GM19025 (cell line): ENCODE measurements at regions not wholly inside any gene's neighbourhood (a gene's known extent, or its start where the extent isn't known, plus 50 kb on each side); places are given as distances from the start of the nearest gene placed in this dataset.

Source experiments
- ATAC-seq: cut with Tn5 transposase; IDR thresholded peaks from one replicate; pipeline ENCODE4 v1.9.1; 2021; ENCODE audit warnings: mild to moderate bottlenecking, low read depth, moderate library complexity; ENCODE audit not compliant: unreplicated experiment

DNA sequence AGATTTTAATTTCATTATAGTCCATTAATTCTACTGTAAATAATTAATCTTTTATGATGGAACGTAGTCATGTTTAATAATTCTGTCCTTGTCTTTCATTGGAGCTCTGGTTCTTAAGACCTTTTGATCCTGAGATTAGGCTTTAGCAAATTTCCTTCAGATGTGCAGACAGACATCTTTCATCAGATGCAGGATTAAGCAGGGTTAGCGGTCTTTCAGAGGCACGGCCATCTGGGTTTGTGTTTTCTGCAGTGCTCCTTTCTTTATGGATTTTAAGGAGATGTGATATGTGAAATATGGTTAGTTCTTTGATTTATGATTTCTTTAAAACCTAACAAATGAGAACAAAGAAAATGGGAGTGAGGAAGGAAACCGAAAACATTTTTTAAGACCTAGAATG, 643.9 kb upstream of the SGCG start:
- no peak for ATAC-seq

DNA sequence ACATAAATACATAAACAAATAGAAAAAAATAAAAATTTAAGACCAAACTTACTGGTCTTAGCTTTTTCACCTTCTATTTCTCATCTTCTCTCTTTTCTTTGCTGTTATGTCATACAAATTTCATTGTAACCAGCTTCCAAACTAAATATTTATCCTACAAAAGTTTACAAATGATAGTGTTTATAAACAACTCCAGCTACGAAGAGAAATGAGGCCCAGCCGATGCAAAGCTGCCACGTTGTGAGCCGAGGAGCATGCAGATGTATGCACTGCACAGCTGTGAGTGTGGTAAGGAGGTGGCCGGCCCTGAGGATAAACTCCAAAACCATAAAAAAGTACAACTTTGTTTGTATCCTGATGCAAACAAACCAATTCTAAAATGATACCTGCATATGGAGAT, 642.4 kb upstream of the SGCG start:
- ATAC-seq = no peak

DNA sequence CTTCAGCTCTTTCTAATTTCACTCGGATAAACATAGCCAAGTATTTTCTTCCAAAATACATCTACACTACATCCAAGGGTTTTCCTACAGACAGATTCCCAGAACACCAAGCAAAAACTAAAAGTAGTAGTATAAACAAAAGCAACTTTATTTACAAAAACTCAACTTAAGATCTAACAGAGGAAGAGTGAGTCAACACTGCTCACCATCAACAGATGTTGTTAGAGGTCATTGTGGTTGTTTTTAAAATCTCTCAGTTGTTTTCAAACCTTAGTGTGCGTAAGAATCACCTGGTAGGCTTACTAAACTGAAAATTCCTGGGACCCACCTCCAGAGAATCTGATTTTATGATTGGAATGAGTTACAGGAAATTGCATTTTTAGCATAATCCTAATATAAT, 631.7 kb upstream of the SGCG start:
- no peak for ATAC-seq

GRCh38 chr13:22561581-22561980, 619.2 kb upstream of the SGCG start:
- no peak for ATAC-seq

GRCh38 chr13:22562116-22562515, 618.7 kb upstream of the SGCG start:
- ATAC-seq = no peak

DNA sequence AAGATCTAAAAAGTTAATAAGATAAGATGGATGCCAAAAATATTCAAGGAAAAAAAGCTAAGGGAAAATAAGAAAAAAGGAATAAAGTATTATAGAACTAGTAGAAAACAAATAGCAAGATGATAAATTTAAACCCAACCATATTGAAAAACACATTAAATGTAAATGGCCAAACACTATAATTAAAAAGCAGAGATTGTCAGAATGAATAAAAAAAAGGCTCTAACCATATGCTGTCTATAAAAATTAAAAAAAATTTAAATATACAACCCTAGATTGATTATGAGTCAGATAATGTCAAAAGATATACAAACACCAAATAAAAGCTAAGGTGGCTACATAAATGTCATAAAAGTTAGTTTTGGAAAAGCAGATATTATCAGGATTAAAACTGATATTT, 617.5 kb upstream of the SGCG start:
- ATAC-seq = no peak

DNA sequence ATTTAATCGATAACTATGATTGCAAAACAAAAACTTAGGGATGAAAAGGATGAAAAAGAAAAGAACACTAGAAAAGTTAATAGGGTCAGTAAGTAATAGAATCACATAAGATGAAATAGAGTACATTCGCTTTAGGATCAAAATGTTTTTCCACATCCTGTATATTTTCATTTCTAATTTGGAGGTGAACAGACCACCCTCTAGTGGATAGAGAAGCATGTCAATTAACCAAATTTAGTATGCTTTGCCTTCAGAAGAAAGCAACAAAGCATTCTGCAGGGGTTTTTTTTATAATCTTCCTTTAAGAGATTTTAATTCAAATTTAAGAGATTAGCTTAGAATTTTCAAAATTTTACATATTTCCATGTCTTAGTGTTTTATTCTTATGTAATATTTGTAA, 611.0 kb upstream of the SGCG start:
- no peak for ATAC-seq

DNA sequence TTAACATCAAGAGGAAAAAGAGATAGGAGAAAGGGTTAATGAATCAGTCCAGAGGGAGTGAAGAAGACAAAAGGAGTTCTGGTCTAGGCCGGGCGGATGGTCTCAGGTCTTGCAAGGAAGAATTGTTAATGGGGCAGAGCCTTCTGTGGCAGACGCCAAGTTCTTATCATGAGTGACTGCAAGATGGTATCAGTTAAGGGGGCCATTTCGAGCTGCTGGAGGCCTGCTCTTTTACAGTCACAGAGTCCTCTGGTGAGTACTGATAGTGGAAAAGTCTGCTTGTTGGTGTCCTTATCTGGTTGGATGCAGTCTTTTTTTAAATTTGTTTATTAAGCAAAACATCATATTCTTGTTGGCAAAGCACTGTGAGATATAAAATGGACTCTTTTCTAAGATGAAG, 590.9 kb upstream of the SGCG start:
- no peak for ATAC-seq

GRCh38 chr13:22592515-22592914, 588.3 kb upstream of the SGCG start:
- ATAC-seq = no peak

DNA sequence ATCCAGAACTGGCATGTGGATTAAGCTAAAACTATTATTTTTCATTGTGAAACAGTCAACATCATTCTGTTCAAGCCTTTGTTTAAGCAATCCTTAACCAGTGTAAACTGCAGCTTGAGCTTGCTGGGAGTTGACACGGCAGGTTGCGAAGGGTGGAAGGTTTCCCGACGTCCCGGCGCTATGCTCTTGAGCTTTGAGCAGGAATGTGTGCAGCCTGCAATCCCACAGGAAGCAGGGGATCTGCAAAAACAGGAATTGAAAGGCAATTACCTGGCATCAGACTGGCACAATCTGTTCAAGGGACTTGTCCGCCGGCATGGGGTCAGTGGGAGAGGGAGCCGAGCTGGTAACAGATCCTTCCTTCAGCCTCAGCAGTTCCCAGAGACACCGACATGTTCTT, 586.7 kb upstream of the SGCG start:
- no peak for ATAC-seq

- ATAC-seq = no peak
Observed at GRCh38 chr13:22596171-22596863, 584.5 kb upstream of the SGCG start.

DNA sequence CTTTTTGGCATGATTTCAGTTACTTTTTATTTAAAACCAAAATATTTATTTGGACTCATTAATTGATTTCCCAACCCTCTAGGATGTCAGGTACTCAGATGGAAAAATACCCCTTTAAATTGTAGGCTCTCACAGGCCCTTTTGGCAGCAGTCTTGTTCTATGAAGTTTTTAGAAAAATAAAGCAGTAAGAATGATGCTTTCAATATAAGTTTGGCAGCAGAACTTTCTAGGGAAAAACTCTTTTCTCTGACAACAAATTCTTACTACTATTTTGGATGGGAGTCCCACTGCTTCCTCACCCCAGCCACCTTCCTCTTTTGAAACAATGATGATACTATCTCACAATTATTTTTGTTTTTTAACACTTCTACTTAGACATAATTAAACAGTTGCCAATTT, 581.6 kb upstream of the SGCG start:
- ATAC-seq = no peak

DNA sequence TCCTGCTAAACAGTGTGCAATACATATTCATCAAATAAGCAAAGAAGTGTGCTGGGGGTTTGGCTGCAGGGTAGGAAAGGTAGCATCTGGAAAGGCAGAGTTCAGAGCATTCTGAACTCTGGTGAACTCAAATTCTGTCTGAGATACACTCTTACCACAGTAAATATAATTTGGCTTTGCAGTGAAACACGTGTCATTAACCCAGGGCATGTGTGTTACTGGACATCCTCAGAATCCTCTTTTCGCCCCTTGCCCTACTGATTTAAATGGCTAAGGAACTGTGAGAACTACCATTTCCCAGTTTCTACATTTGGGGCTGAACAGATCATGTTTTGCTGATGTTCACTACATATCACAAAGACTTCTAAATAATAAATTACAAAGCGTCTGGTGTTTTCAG, 562.8 kb upstream of the SGCG start:
- no peak for ATAC-seq

DNA sequence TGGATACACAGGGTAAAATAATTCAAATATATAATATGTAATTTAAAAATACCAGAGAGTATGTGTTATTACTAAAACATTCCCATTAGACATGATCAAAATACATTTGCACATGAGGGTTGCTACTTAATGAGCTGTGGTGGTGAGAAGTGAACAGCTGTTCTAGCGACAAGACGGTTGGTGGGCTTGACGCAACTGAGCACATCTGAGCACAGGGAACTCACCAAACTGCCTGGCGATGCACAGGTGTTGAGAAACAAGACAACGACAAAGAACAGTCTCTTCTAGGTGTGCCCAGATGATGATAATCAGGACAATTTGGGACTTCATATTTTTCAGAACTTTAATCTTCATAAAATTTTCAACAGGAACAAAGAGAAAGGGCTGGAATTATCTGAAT, 555.1 kb upstream of the SGCG start:
- ATAC-seq = no peak

- no peak for ATAC-seq
Observed at GRCh38 chr13:22629374-22629773, 551.4 kb upstream of the SGCG start.

DNA sequence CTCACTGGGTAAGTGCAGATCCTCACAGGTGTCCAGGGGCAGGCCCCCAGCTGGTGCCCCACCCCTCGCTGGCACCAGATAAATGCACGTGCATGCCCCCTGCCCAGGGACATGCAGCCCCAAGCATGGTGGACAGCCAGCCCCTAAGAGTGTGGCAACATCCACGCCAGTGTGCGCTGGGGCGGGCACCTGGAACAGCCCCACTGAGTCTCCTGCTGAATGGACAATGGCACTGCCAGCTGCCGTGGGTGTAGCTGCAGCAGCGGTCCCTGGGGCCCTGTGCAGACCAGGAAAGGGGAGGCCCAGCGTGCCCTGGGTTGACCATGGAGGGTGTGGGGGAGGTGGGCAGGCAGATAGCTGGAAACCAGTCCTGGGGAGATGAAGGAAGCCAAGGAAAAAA, 538.7 kb upstream of the SGCG start:
- no peak for ATAC-seq

GRCh38 chr13:22644941-22645340, 535.8 kb upstream of the SGCG start:
- ATAC-seq = no peak

DNA sequence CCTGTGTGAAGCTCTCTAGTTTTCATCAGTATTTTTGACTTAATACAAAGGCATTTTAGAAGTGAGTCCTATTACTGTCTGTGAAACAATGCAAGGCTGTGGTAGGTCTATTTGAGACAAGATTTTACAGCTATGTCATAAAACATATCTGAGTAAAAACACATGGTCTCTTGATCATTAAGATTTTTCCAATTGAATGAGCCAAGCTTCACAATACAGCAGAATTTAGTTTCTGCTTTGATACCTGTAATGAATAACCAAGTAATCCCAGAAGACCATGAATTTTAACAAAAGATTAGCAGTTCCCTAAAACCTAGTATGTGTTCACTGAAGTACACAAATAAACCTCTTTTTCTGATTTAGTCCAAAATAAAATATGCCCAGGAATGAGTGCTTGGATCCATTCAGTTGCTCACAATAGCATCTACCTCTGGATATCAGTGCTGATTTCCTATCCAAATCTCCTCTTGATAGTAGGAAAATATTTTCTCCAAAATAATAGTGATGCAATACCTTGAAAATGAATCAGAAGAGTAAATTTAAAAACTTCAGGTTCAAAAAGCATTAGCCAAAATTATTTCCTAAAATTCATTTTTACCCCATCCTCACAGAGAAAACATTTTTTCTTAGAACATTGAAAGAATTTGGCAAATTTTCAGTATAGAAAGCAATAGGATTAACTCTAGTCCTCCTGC, 533.5 kb upstream of the SGCG start:
- no peak for ATAC-seq

- ATAC-seq = no peak
Observed at GRCh38 chr13:22648320-22648801, 532.4 kb upstream of the SGCG start.

DNA sequence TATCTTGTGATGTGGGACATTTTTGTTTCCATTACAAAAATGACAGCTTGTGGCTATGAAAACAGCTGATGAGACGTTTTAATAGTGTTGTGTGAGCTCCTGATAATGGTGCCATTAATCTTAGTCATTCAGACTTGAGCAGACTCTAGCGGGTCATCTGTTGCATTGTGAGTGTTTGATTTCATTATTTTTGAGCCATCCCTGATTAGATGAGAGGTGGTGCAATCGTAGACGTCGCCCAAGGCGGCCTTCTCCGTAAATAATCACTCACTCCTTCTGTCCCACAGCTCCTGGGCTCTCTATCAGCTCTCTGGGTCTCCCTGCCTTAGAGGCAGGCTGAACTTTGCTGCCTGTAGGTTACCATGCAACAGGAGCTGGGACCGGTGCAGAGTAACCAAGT, 528.0 kb upstream of the SGCG start:
- no peak for ATAC-seq

DNA sequence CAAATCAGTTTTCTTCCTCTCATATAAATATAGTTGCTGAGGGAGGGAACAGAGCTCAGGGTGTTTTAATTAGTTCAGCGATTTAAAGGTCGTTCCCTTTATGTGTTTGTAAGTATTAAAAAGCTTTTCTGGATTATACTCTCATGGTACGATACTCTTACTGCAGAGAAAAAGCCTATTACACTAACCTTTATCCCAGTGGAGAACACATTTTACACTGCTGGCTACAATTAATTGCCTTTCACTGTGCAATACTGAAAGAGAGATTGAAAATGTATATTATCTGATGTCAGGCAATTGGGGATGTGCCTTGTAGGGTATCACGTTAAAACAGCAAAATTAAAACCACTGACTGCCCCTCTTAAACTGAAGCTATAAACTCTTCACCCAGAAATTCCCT, 526.9 kb upstream of the SGCG start:
- no peak for ATAC-seq

- ATAC-seq = no peak
Observed at GRCh38 chr13:22655106-22655852, 525.5 kb upstream of the SGCG start.
